SIG-M5 (cell line): ENCODE measurements at regions not wholly inside any gene's neighbourhood (a gene's known extent, or its start where the extent isn't known, plus 50 kb on each side); places are given as distances from the start of the nearest gene placed in this dataset.

Experiments used
- DNase-seq: peaks from one replicate; lab custom pipeline; 2025; lab: John Stamatoyannopoulos, UW

- no peak for DNase-seq
Measured at GRCh38 chr9:107118863-107119624, 164.0 kb upstream of the RAD23B start.

- no peak for DNase-seq
Measured at GRCh38 chr9:107119735-107120134, 163.3 kb upstream of the RAD23B start.

- no peak for DNase-seq
Measured at GRCh38 chr9:107123389-107123788, 159.7 kb upstream of the RAD23B start.

- DNase-seq, result no peak
Measured at GRCh38 chr9:107127608-107128007, 155.5 kb upstream of the RAD23B start.

GRCh38 chr9:107131108-107131799 is 151.8 kb upstream of the RAD23B start:
- no peak for DNase-seq

- no peak for DNase-seq
Measured at GRCh38 chr9:107136296-107136695, 146.8 kb upstream of the RAD23B start.

- no peak for DNase-seq
Measured at GRCh38 chr9:107137495-107138202, 145.4 kb upstream of the RAD23B start.

- DNase-seq, result no peak
Measured at GRCh38 chr9:107138261-107138992, 144.7 kb upstream of the RAD23B start.

GRCh38 chr9:107141967-107142366 is 141.1 kb upstream of the RAD23B start:
- DNase-seq, result no peak

GRCh38 chr9:107142430-107142829 is 140.6 kb upstream of the RAD23B start:
- no peak for DNase-seq

GRCh38 chr9:107142896-107143603 is 140.0 kb upstream of the RAD23B start:
- DNase-seq, result no peak

- DNase-seq, result no peak
Measured at GRCh38 chr9:107144475-107144874, 138.6 kb upstream of the RAD23B start.

GRCh38 chr9:107147134-107147533 is 135.9 kb upstream of the RAD23B start:
- DNase-seq, result no peak

GRCh38 chr9:107148216-107148615 is 134.9 kb upstream of the RAD23B start:
- DNase-seq, result no peak

- DNase-seq, result no peak
Measured at GRCh38 chr9:107149756-107150155, 133.3 kb upstream of the RAD23B start.

- DNase-seq, result no peak
Measured at GRCh38 chr9:107153336-107153735, 129.7 kb upstream of the RAD23B start.

GRCh38 chr9:107154291-107154690 is 128.8 kb upstream of the RAD23B start:
- no peak for DNase-seq

- no peak for DNase-seq
Measured at GRCh38 chr9:107154766-107155165, 128.3 kb upstream of the RAD23B start.

- DNase-seq, result no peak
Measured at GRCh38 chr9:107155244-107155817, 127.7 kb upstream of the RAD23B start.

- DNase-seq, result no peak
Measured at GRCh38 chr9:107158321-107158720, 124.8 kb upstream of the RAD23B start.

- no peak for DNase-seq
Measured at GRCh38 chr9:107161338-107161737, 121.7 kb upstream of the RAD23B start.
